ENCODE measurements at regions not wholly inside any gene's neighbourhood (a gene's known extent, or its start where the extent isn't known, plus 50 kb on each side); places are given as distances from the start of the nearest gene placed in this dataset.
"Not testable (repeated sequence)": the region's sequence is repeated elsewhere in the genome, so short reads cannot be mapped to it uniquely, and the experiment has no call there.

DNA sequence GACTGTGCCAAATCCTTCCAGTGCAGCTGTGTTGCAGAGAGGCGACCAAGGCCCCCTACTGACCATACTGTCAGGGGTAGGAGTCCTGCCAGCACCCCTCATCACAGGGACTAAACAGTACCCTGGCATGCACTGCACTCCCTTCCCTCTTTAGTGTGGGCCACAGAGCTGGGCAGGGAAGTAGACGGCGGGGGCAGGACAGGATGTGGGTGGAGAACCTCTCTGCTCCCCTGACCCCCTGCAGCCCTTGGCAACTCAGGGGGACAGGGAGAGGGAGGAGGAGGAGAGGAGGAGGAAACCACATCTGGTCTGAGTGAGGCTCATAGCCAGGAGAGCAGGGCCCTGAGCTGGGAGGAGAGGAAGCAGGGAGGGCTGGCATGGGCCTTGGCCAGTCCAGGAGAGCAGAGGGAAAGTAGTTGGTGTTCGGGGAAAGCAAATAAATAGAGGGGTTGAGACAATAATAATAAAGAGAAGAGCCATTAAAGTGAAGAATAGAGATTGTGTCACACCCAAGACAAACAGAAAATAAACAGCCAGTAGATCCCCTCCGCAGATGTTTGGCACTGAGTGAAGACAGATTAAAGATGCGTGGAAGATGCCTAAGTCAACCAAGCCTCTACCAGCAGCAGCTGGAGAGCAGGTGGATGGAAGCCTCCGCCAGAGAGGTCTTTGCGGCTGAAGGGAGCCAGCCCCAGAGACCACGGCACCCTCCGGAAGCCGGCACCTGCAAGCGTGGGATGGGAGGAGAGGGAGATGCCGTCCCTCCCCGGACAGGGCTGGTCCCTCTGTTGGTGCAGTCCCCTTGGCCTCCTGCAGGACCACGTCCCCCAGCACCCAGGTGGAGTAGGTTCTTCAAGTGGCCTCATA is 61.5 kb downstream of the RPUSD4 start:
- no peaks in the 10 kb centered on the region for H3K27me3 ChIP-seq
- no peak for TF ChIP-seq Cebpa-rat (IDR thresholded peaks at IDR 0.05)
- peaks cover 17% of the 10 kb centered on the region for H3K9me3 ChIP-seq
- peak overlapping the region; percentile 18; the same call in 1 of the 2 replicates for H3K27ac ChIP-seq
- H3K4me1 ChIP-seq, result peaks cover 68% of the 10 kb centered on the region
- peak overlapping the region; percentile 76 for H3K4me2 ChIP-seq
- peaks cover 25% of the 10 kb centered on the region; the same call in 1 of the 2 replicates for H3K36me3 ChIP-seq
- H3K4me3 ChIP-seq, result no peak overlapping the region
- H3K9ac ChIP-seq, result no peak overlapping the region
- H4K20me1 ChIP-seq, result no peaks in the 10 kb centered on the region

DNA sequence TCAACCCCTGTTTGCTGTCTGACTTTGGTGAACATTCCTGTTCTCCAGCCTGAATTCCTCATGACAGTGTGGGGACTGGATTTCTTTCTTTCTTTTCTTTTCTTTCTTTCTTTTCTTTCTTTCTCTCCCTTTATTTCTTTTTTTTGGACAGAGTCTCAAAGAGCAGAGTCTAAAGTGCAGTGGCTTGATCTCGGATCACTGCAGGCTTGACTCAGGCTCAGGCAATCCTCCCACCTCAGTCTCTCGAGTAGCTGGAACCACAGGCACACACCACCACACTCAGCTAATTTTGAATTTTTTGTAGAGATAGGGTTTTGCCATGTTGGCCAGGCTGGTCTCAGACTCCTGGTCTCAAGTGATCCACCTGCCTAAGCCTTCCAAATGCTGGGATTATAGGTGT is 63.1 kb downstream of the RPUSD4 start:
- Histone ChIP-seq H3K4me3 (no peak overlapping the region), H3K27ac (0 out of 2 replicates have a peak overlapping the region, but pooled peaks have one; percentile 53), H3K9me3 (peaks cover 15% of the 10 kb centered on the region), H3K27me3 (no peaks in the 10 kb centered on the region), H3K36me3 (peaks cover 10% of the 10 kb centered on the region; the same call in 1 of the 2 replicates), H3K4me1 (peaks cover 61% of the 10 kb centered on the region), H3K9ac (no peak overlapping the region), H3K4me2 (peak overlapping the region; percentile 76), H4K20me1 (no peaks in the 10 kb centered on the region)
- TF ChIP-seq Cebpa-rat (IDR thresholded peaks at IDR 0.05), result no peak

GRCh38 chr11:126147208-126148111 is 64.0 kb downstream of the RPUSD4 start:
- H3K9ac ChIP-seq, result no peak overlapping the region
- no peaks in the 10 kb centered on the region for H3K27me3 ChIP-seq
- peaks cover 7% of the 10 kb centered on the region for H3K9me3 ChIP-seq
- peaks cover 3% of the 10 kb centered on the region; the same call in 1 of the 2 replicates for H3K36me3 ChIP-seq
- peak overlapping the region; percentile 76 for H3K4me2 ChIP-seq
- peak overlapping the region; percentile 53; the same call in 1 of the 2 replicates for H3K27ac ChIP-seq
- no peak overlapping the region for H3K4me3 ChIP-seq
- H3K4me1 ChIP-seq, result peaks cover 61% of the 10 kb centered on the region
- TF ChIP-seq Cebpa-rat (IDR thresholded peaks at IDR 0.05), result no peak
- H4K20me1 ChIP-seq, result no peaks in the 10 kb centered on the region

DNA sequence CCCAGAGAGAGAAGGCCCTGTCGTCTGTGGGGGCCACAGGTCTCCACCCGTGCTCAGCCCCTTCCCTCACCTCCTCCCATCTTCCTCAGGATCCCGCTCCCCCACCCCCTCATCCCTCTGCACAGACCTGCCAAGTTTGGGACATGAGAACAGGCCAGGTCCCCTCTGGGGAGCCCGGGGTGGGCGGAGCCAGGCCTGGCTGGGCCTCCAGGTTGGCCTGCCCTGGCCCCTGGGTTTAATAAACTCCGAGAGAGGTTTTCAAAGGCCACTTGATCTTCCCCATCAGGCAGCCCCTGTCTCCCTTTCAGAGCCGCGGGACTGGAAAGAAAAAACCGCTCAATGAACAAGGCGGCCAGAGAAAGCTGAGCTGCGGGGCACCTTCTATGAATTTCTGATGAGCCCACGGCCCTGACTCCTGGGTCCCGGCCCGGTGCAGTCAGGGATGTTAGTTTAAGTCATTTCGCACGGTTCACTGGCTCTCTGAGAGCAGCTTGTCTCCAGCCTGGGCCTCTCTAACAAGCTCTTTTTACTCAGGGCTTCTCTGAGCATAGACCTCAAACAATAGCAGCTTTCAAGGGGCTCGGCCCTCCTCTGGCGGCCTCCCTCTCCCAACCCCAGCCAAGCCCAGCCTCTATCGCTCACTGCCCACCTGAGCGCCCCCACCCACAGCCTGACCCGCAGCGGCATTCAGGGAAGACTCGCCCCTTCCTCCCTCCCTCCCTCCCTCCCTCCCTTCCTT is 64.8 kb downstream of the RPUSD4 start:
- TF ChIP-seq Cebpa-rat (IDR thresholded peaks at IDR 0.05), result no peak
- Histone ChIP-seq H4K20me1 (no peaks in the 10 kb centered on the region), H3K36me3 (peaks cover 3% of the 10 kb centered on the region; the same call in 1 of the 2 replicates), H3K4me2 (peak overlapping the region; percentile 76), H3K9me3 (no peaks in the 10 kb centered on the region), H3K27ac (peak overlapping the region; percentile 70), H3K4me3 (no peak overlapping the region), H3K27me3 (no peaks in the 10 kb centered on the region), H3K4me1 (peaks cover 64% of the 10 kb centered on the region), H3K9ac (peak overlapping the region; percentile 36; the same call in 1 of the 2 replicates)

GRCh38 chr11:126145954-126146353 is 65.5 kb downstream of the RPUSD4 start:
- peak overlapping the region; percentile 76 for H3K4me2 ChIP-seq
- TF ChIP-seq Cebpa-rat (IDR thresholded peaks at IDR 0.05), result no peak
- H3K27me3 ChIP-seq, result no peaks in the 10 kb centered on the region
- no peaks in the 10 kb centered on the region; the same call in 1 of the 2 replicates for H3K36me3 ChIP-seq
- H3K4me1 ChIP-seq, result peaks cover 64% of the 10 kb centered on the region
- H3K27ac ChIP-seq, result peak overlapping the region; percentile 70
- H3K9me3 ChIP-seq, result no peaks in the 10 kb centered on the region
- H4K20me1 ChIP-seq, result no peaks in the 10 kb centered on the region
- peak overlapping the region; percentile 36; the same call in 1 of the 2 replicates for H3K9ac ChIP-seq
- no peak overlapping the region for H3K4me3 ChIP-seq

GRCh38 chr11:126143491-126143890 is 68.0 kb downstream of the RPUSD4 start:
- peaks cover 56% of the 10 kb centered on the region for H3K4me1 ChIP-seq
- H3K36me3 ChIP-seq, H3K9me3 ChIP-seq, H3K9ac ChIP-seq, H4K20me1 ChIP-seq, H3K4me2 ChIP-seq, H3K4me3 ChIP-seq, H3K27me3 ChIP-seq, H3K27ac ChIP-seq: not testable (repeated sequence)

DNA sequence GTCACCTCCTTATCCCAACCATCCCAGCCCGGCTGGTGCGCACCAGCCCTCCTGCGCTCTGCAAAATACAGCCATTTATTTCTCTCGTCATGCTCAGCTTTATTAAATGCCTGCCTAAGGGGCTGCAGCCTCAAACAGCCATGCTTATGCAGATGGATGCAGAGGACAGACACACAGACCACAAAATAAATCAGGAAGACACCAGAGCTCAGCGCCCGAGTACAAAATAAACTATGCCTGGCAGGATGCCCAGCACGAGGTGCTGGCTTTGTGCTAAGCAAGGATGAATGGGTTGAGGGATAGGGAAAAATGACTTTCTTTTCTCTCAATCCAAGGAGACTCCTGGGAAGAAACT is 70.5 kb downstream of the RPUSD4 start:
- Histone ChIP-seq H4K20me1 (no peaks in the 10 kb centered on the region), H3K4me1 (peaks cover 31% of the 10 kb centered on the region), H3K27ac (no peak overlapping the region), H3K4me3 (no peak overlapping the region), H3K9ac (no peak overlapping the region), H3K27me3 (no peaks in the 10 kb centered on the region), H3K9me3 (no peaks in the 10 kb centered on the region), H3K4me2 (peak overlapping the region; percentile 45), H3K36me3 (peaks cover 20% of the 10 kb centered on the region; the same call in 1 of the 2 replicates)
- TF ChIP-seq Cebpa-rat (IDR thresholded peaks at IDR 0.05), result no peak

GRCh38 chr11:126140201-126140925 is 71.1 kb downstream of the RPUSD4 start:
- TF ChIP-seq Cebpa-rat (IDR thresholded peaks at IDR 0.05), result no peak
- no peak overlapping the region for H3K4me3 ChIP-seq
- peak overlapping the region; percentile 45 for H3K4me2 ChIP-seq
- no peaks in the 10 kb centered on the region for H4K20me1 ChIP-seq
- no peaks in the 10 kb centered on the region for H3K9me3 ChIP-seq
- H3K27me3 ChIP-seq, result no peaks in the 10 kb centered on the region
- H3K27ac ChIP-seq, result no peak overlapping the region
- no peak overlapping the region for H3K9ac ChIP-seq
- H3K36me3 ChIP-seq, result peaks cover 20% of the 10 kb centered on the region; the same call in 1 of the 2 replicates
- peaks cover 26% of the 10 kb centered on the region for H3K4me1 ChIP-seq

Measured in BLaER1 (cell line).